ENCODE measurements at regions not wholly inside any gene's neighbourhood (a gene's known extent, or its start where the extent isn't known, plus 50 kb on each side); places are given as distances from the start of the nearest gene placed in this dataset.
A peak's percentile ranks its signal among the peaks of the same experiment; 100 is the strongest.
"Not testable (repeated sequence)": the region's sequence is repeated elsewhere in the genome, so short reads cannot be mapped to it uniquely, and the experiment has no call there.

DNA sequence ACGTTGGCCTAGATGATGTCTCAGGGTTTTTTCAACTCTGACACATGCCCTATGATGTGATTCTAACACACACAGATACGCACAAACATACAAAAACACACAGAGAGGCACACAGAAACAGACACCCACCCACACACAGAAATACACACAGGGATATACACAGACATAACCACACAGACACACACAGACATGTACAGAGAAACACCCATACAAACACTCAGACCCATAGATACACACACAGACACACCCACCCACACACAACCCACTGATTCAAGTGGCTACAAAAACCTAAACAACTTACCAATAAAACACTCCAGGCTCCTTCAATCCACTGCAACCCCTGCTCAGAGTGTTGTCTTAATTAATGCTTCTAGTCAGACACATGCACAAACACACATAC lies 244.6 kb upstream of the CCL2 start:
- no peak for DNase-seq
- H3K27ac Mint-ChIP-seq: no peak overlapping the region
- no peaks in the 10 kb centered on the region for H3K4me1 Mint-ChIP-seq (ENCODE audit: low read depth)
- ChIA-PET POLR2A (no interaction called here), CTCF (no interaction called here)
- no peaks in the 10 kb centered on the region for H3K36me3 Mint-ChIP-seq
- intact Hi-C loops (cut with micrococcal nuclease): no loop called here
- H3K4me3 Mint-ChIP-seq: no peak overlapping the region
- H3K9me3 Mint-ChIP-seq: no peaks in the 10 kb centered on the region
- H3K27me3 Mint-ChIP-seq: peaks cover 8% of the 10 kb centered on the region

DNA sequence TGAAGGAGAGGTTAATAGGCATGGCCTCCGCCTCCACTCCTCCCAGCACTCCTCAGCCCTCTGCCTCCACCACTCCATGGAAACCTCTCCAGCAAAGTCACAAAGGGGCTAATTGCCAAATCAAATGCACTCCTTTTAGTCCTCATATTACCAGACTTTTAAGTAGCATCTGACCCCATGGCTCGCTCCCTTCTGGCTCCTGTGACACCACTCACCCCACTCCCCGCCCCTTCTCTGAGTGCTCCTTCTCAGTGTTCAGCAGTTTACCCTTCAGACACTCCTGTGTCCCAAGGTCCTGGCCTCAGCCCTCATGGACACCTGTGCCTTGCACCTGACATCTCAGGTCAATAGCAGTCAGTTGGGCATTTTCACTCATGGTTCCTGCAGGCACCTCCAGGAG lies 243.5 kb upstream of the CCL2 start:
- H3K27me3 Mint-ChIP-seq: peaks cover 3% of the 10 kb centered on the region
- ChIA-PET CTCF (no interaction called here), POLR2A (no interaction called here)
- no peaks in the 10 kb centered on the region for H3K4me1 Mint-ChIP-seq (ENCODE audit: low read depth)
- H3K36me3 Mint-ChIP-seq: no peaks in the 10 kb centered on the region
- intact Hi-C loops (cut with micrococcal nuclease): no loop called here
- H3K9me3 Mint-ChIP-seq: no peaks in the 10 kb centered on the region
- H3K27ac Mint-ChIP-seq: no peak overlapping the region
- no peak overlapping the region for H3K4me3 Mint-ChIP-seq
- no peak for DNase-seq

DNA sequence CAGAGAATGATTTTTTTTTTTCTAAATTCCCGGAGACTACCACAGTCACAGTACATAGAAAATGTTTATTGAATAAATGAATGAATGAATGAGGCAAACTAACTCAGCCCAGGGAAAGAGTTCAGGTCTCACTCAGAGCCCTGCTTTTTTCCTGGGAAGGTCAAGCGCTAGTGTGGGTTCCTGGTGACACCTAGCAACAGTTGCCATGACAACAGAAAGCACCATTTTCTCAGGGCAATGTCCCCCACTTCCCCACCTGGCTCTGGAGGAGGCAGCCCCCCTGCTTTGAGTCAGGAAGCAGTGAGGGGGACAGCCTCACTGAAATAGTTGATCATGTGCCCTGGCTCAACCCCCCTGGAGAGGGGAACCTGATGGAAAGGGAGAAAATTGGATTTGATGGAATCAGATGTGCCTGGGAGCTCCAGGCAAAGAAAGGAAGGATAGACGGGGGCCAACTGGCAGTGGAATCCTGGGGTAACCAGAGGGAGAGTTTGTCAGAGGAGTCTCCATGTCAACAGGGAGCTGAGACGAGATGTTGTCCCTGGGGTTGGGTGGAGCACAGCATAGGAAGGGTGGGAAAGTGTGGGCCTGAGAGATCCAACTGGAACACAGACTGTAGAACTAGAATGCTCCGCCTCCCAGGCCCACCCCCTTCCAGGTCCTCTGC lies 242.2 kb upstream of the CCL2 start:
- no peak for DNase-seq

DNA sequence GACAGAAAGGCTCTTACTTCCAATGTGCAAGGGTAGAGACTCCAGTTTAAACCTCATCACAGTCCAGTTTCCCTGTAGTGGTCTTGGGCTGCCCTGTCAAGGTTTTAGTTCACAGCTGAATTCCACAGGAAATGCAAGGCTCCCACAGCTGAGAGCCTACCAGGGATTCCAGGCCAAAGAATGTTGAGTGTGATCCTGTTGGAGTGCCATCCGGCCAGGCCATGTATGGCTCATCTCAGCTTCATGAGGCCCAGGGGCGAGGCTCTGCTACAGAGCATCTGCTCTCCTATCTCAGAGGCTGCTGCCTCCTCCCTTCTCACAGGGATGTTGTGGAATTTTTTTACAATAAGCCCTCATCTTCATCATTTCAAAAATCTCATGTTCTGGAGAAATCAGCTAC lies 239.8 kb upstream of the CCL2 start:
- ChIA-PET POLR2A (no interaction called here), CTCF (interaction anchor here (0.6 kb wide), 1 partner anchor 61 kb away, joined by 3 read pairs; no protein-coding TSS in a partner anchor)
- intact Hi-C loops (cut with micrococcal nuclease): no loop called here
- no peak overlapping the region for H3K27ac Mint-ChIP-seq
- no peak for DNase-seq
- no peaks in the 10 kb centered on the region for H3K36me3 Mint-ChIP-seq
- no peaks in the 10 kb centered on the region for H3K27me3 Mint-ChIP-seq
- no peaks in the 10 kb centered on the region for H3K4me1 Mint-ChIP-seq (ENCODE audit: low read depth)
- H3K4me3 Mint-ChIP-seq: no peak overlapping the region
- H3K9me3 Mint-ChIP-seq: no peaks in the 10 kb centered on the region

More for the DNA sequence above, 242.2 kb upstream of the CCL2 start:
- H3K9me3 Mint-ChIP-seq: no peaks in the 10 kb centered on the region
- H3K27ac Mint-ChIP-seq: no peak overlapping the region
- peaks cover 2% of the 10 kb centered on the region for H3K27me3 Mint-ChIP-seq
- intact Hi-C loops (cut with micrococcal nuclease): no loop called here
- H3K36me3 Mint-ChIP-seq: no peaks in the 10 kb centered on the region
- H3K4me1 Mint-ChIP-seq (ENCODE audit: low read depth): no peaks in the 10 kb centered on the region
- ChIA-PET POLR2A (no interaction called here), CTCF (no interaction called here)
- H3K4me3 Mint-ChIP-seq: no peak overlapping the region

DNA sequence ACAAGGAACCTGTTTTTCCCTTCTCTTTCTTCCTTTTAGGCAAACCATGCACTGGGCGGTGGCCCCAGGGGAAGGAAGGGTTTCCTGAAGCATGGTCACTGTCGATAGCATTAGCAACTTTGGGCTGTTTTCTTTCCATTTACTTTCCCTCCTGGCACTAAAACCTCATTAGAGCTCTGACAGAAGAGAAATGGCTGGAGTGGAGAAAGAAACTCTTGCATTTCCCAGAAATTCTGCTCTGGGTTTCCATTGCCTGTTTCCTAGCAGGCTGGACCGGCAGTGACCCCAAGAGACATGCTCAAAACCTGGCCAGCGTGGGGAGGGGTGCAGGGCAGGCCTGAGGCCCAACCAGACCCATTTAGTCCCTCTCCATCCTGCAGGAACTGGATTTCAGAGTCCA lies 230.7 kb upstream of the CCL2 start:
- intact Hi-C loops (cut with micrococcal nuclease): no loop called here
- Mint-ChIP-seq H3K27me3 (peaks cover 21% of the 10 kb centered on the region), H3K9me3 (no peaks in the 10 kb centered on the region), H3K4me1 (ENCODE audit: low read depth) (no peaks in the 10 kb centered on the region), H3K27ac (no peak overlapping the region), H3K4me3 (no peak overlapping the region), H3K36me3 (no peaks in the 10 kb centered on the region)
- CTCF ChIA-PET: no interaction called here
- POLR2A ChIA-PET: no interaction called here
- DNase-seq: no peak

DNA sequence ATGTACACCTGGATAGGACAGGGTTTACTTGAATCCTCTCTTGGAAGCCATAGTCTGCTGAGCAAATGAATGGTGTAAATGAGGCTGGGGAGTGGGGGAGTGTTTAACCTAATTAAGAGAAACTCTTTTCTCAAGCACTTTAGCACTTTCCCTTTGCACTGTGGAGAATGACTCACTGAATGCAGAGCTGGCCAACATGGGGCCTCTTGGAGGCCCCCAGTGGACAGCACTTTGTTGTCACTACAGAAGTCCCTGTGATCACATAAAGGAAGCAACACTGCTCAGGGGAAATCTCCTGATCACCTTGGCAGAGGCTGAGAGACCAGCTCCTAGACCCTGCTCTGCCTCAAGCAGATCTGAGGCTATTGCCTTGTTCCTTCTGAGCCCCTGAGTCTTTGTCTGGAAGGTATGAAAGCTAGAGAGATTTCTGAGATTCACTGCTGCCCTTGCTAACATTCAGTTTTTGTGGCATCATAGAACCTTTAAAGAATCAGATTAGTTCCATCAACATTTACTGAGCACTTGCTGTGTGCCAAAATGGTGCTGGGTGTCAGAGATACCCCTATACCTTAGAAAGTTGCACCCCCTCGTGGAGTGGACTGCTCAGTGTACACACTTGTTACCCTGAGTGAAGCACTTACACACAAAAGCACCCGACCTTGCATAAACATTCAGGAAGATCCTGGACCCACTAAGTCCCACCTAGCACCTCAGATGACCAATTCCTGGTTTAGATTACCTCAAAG lies 230.1 kb upstream of the CCL2 start:
- CTCF ChIA-PET: no interaction called here
- Mint-ChIP-seq H3K27me3 (peaks cover 26% of the 10 kb centered on the region), H3K9me3 (no peaks in the 10 kb centered on the region), H3K36me3 (no peaks in the 10 kb centered on the region), H3K4me1 (ENCODE audit: low read depth) (no peaks in the 10 kb centered on the region), H3K27ac (no peak overlapping the region), H3K4me3 (no peak overlapping the region)
- no peak for DNase-seq
- POLR2A ChIA-PET: no interaction called here
- intact Hi-C loops (cut with micrococcal nuclease): no loop called here

DNA sequence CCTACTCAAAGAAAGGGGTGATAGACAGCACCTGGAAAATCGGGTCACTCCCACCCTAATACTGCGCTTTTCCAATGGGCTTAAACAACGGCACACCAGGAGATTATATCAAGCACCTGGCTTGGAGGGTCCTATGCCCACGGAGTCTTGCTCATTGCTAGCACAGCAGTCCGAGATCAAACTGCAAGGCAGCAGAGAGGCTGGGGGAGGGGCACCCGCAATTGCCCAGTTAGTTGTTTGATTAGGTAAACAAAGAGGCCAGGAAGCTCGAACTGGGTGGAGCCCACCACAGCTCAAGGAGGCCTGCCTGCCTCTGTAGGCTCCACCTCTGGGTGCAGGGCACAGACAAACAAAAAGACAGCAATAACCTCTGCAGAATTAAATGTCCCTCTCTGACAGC lies 224.5 kb upstream of the CCL2 start:
- CTCF ChIA-PET; intact Hi-C loops (cut with micrococcal nuclease); POLR2A ChIA-PET; H3K27ac Mint-ChIP-seq; H3K4me3 Mint-ChIP-seq; DNase-seq; H3K4me1 Mint-ChIP-seq (ENCODE audit: low read depth); H3K36me3 Mint-ChIP-seq: not testable (repeated sequence)
- H3K27me3 Mint-ChIP-seq: peaks cover 32% of the 10 kb centered on the region
- peaks cover 23% of the 10 kb centered on the region for H3K9me3 Mint-ChIP-seq

DNA sequence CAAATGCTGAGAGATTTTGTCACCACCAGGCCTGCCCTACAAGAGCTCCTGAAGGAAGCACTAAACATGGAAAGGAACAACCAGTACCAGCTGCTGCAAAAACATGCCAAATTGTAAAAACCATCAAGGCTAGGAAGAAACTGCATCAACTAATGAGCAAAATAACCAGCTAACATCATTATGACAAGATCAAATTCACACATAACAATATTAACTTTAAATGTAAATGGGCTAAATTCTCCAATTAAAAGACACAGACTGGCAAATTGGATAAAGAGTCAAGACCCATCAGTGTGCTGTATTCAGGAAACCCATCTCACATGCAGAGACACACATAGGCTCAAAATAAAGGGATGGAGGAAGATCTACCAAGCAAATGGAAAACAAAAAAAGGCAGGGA lies 222.8 kb upstream of the CCL2 start:
- H3K36me3 Mint-ChIP-seq; H3K27ac Mint-ChIP-seq; H3K4me1 Mint-ChIP-seq (ENCODE audit: low read depth); H3K4me3 Mint-ChIP-seq; CTCF ChIA-PET; intact Hi-C loops (cut with micrococcal nuclease); POLR2A ChIA-PET; DNase-seq: not testable (repeated sequence)
- H3K27me3 Mint-ChIP-seq: peaks cover 19% of the 10 kb centered on the region
- peaks cover 28% of the 10 kb centered on the region for H3K9me3 Mint-ChIP-seq

DNA sequence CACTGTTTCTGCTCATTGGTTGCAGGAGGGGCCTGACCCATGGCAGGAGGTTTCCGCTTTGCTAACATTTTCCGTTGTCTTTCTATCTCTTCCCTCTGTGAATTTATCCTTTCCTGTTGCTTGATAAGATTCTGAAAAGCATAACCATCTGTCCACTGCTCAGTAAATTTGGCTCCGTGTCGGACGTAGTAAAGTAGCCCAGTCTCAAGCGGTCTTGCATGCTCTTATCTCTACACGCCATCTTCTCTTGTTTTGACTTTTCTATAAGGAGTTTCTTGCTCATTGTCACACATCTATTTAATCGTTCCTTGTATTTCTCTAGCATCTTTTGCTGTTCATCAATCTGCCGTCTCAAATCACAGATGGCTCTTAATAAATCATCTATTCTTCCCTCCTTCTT lies 216.3 kb upstream of the CCL2 start:
- CTCF ChIA-PET; intact Hi-C loops (cut with micrococcal nuclease); H3K27ac Mint-ChIP-seq; H3K27me3 Mint-ChIP-seq; H3K9me3 Mint-ChIP-seq; H3K36me3 Mint-ChIP-seq; H3K4me3 Mint-ChIP-seq; DNase-seq; POLR2A ChIA-PET; H3K4me1 Mint-ChIP-seq (ENCODE audit: low read depth): not testable (repeated sequence)

DNA sequence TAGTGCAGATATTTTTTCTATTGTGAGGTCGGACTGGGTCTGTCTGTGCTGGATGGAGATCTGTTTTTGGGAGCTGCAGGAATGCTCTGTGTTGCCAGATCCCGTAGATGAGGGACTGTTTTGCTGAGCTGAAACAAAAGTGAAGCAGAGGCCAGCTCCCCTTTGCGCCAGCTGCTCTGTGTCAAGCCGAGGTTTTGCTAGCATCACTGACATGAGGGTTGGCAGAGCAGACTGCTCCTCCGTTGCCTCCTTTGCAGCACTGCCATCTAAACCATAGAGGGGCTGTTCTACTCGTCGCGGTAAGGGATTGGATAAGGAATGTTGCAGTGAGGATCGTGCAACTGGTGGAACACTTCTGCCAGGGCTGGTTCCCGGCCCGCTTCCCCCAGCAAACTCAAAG lies 215.9 kb upstream of the CCL2 start:
- intact Hi-C loops (cut with micrococcal nuclease); H3K36me3 Mint-ChIP-seq; DNase-seq; H3K27me3 Mint-ChIP-seq; POLR2A ChIA-PET; CTCF ChIA-PET; H3K27ac Mint-ChIP-seq; H3K4me3 Mint-ChIP-seq; H3K4me1 Mint-ChIP-seq (ENCODE audit: low read depth); H3K9me3 Mint-ChIP-seq: not testable (repeated sequence)

DNA sequence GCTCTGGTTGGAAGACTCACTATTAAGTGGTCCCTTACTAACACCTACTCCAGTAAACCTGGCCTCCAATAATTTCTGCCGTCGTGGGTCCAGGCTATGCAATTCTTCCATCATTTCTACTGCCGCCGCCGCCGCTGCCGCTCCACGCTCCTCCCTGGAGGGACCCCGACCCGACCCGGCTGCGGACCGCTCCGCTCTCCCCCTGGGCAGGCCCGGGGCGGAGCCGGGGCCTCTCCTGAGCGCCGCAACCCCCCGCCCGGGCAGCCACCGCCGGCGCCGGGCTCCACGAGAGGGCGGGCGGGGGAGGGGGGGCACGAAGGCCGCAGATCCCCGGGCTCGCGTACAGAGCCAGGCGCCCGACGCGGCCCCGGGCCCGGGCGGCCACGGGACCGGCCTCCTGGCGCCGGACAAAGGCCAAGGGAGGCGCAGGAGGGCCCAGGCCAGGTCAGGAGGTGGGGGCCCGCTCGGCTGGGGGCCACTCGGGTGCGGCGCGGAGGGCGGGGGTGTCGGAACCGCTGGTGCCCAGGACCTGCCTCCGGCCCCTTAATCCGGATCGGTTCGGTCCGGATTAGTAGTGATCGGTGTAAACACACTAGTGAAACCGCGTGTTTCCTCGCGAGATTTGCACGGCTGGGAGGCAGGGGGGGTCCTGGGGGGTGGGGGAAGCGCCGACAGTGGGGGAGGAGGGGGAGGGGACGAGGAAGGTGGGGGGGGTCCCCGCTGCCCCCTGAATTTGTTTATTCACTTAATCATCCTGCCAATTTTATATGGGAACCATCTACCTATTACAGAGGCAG lies 215.1 kb upstream of the CCL2 start:
- intact Hi-C loops (cut with micrococcal nuclease); H3K27ac Mint-ChIP-seq; CTCF ChIA-PET; H3K27me3 Mint-ChIP-seq; H3K36me3 Mint-ChIP-seq; H3K4me3 Mint-ChIP-seq; POLR2A ChIA-PET; H3K4me1 Mint-ChIP-seq (ENCODE audit: low read depth); H3K9me3 Mint-ChIP-seq: not testable (repeated sequence)
- DNase-seq: peak; percentile 45

DNA sequence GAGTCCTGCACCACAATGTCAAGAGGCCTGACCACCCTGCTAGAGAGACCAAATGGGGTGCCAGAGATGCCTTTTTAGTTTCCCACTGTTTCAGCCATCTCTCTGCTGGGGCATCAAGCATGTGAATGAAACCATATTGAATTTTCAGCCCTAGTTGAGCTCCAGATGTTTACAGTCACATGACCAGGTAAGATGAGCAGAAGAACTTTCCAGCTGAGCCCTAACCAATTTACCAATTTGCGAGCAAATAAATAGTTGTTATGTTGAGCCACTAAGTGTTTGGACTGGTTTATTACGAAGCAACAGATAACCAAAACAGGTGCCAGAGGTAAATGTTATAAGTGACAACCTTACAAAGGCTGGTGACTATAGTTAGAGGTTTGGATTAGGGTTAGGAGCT lies 209.1 kb upstream of the CCL2 start:
- H3K27ac Mint-ChIP-seq: no peak overlapping the region
- intact Hi-C loops (cut with micrococcal nuclease): no loop called here
- no peaks in the 10 kb centered on the region for H3K4me1 Mint-ChIP-seq (ENCODE audit: low read depth)
- H3K9me3 Mint-ChIP-seq: peaks cover 5% of the 10 kb centered on the region
- H3K36me3 Mint-ChIP-seq: no peaks in the 10 kb centered on the region
- POLR2A ChIA-PET: no interaction called here
- DNase-seq: no peak
- H3K4me3 Mint-ChIP-seq: no peak overlapping the region
- H3K27me3 Mint-ChIP-seq: peaks cover 8% of the 10 kb centered on the region
- CTCF ChIA-PET: no interaction called here

DNA sequence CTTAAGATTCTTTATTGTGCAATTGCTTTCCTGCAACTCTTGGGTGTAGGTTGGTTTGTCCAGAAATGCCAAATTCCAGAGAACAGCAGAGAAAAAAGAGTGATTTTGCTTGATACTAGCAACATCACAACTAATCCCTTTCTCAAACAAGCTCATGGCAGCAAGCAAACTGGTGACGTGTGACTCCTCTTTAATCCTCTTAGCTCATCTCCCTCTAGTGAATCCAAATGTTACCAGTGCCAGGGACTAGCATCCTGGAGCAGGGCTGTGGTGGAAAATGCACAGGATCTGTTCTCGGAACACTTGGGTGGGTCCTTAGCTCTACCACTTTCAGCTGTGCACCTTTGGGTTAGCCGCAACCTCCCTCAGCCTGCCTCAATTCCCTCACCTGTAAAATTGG lies 204.0 kb upstream of the CCL2 start:
- no peaks in the 10 kb centered on the region for H3K4me1 Mint-ChIP-seq (ENCODE audit: low read depth)
- CTCF ChIA-PET: interaction anchor here (0.6 kb wide), 1 partner anchor 12 kb away, joined by 3 read pairs; no protein-coding TSS in a partner anchor
- no peak overlapping the region for H3K4me3 Mint-ChIP-seq
- intact Hi-C loops (cut with micrococcal nuclease): no loop called here
- POLR2A ChIA-PET: no interaction called here
- H3K9me3 Mint-ChIP-seq: peaks cover under 1% of the 10 kb centered on the region
- H3K27me3 Mint-ChIP-seq: peaks cover 25% of the 10 kb centered on the region
- no peak for DNase-seq
- no peak overlapping the region for H3K27ac Mint-ChIP-seq
- no peaks in the 10 kb centered on the region for H3K36me3 Mint-ChIP-seq

Data from activated CD4-positive, alpha-beta memory T cell treated with anti-CD3 and anti-CD28 coated beads for 36 hours (primary cell).